Lower lobe of right lung (tissue), 2 donors: ENCODE measurements at regions not wholly inside any gene's neighbourhood (a gene's known extent, or its start where the extent isn't known, plus 50 kb on each side); places are given as distances from the start of the nearest gene placed in this dataset.
A peak's percentile ranks its signal among the peaks of the same experiment; 100 is the strongest.

Source experiments
- ATAC-seq, 2 donors: fragments of 200-7000 bp; cut with Tn5 transposase; one replicate each; pipeline ENCODE4 v1.9.1; 2020 to 2022; ENCODE audit warnings: mild to moderate bottlenecking in 2 of 2, moderate library complexity in 2 of 2
- DNase-seq: peaks from one replicate; pipeline ENCODE4 v3.0.0-alpha.2; 2020
- H3K27ac ChIP-seq: fragments of 200-600 bp; one replicate; pipeline ENCODE4 v1.8.0; 2022
- H3K27me3 ChIP-seq: fragments of 200-600 bp; one replicate; pipeline ENCODE4 v1.8.0; 2022; ENCODE audit warnings: low read depth
- H3K36me3 ChIP-seq: fragments of 200-600 bp; one replicate; pipeline ENCODE4 v1.8.0; 2022; ENCODE audit warnings: mild to moderate bottlenecking
- H3K4me1 ChIP-seq: fragments of 200-600 bp; one replicate; pipeline ENCODE4 v1.8.0; 2022
- H3K4me3 ChIP-seq: fragments of 200-600 bp; one replicate; pipeline ENCODE4 v1.8.0; 2022; ENCODE audit warnings: mild to moderate bottlenecking
- H3K9me3 ChIP-seq: fragments of 200-600 bp; one replicate; pipeline ENCODE4 v1.8.0; 2022
- CTCF ChIP-seq: fragments of 200-600 bp; IDR thresholded peaks from one replicate; pipeline ENCODE4 v1.8.0; 2022; ENCODE audit warnings: antibody characterized with exemption, mild to moderate bottlenecking
- intact Hi-C: fragments of 100-400 bp; cut with DNase I; formaldehyde crosslinking; loops from one replicate; pipeline ENCODE4 v1.11.0; 2022
- donor health status: DM: no; HTN: yes; CAD: no; lungs with severe emphysema.

GRCh38 chr10:78896159-78896928 lies 172.4 kb upstream of the ZMIZ1 start:
- H3K4me3 ChIP-seq, result no peak overlapping the region
- no peaks in the 10 kb centered on the region for H3K36me3 ChIP-seq
- H3K27me3 ChIP-seq, result no peaks in the 10 kb centered on the region
- ATAC-seq (no peak), DNase-seq (no peak)
- TF ChIP-seq CTCF, result no peak
- H3K4me1 ChIP-seq, result no peaks in the 10 kb centered on the region
- no peak overlapping the region for H3K27ac ChIP-seq
- intact Hi-C loops, result no loop called here
- no peaks in the 10 kb centered on the region for H3K9me3 ChIP-seq

- no peak for DNase-seq
- no peak for TF ChIP-seq CTCF
- H3K4me3 ChIP-seq, result no peak overlapping the region
- no peak for ATAC-seq
- no peaks in the 10 kb centered on the region for H3K36me3 ChIP-seq
- no peaks in the 10 kb centered on the region for H3K27me3 ChIP-seq
- intact Hi-C loops, result no loop called here
- H3K27ac ChIP-seq, result no peak overlapping the region
- H3K4me1 ChIP-seq, result no peaks in the 10 kb centered on the region
- H3K9me3 ChIP-seq, result no peaks in the 10 kb centered on the region
Measured at GRCh38 chr10:78898341-78899097, 170.2 kb upstream of the ZMIZ1 start.

- intact Hi-C loops, result no loop called here
- DNase-seq, result no peak
- no peak for ATAC-seq
- Histone ChIP-seq H3K9me3 (no peaks in the 10 kb centered on the region), H3K36me3 (no peaks in the 10 kb centered on the region), H3K27me3 (no peaks in the 10 kb centered on the region), H3K27ac (no peak overlapping the region), H3K4me1 (no peaks in the 10 kb centered on the region), H3K4me3 (no peak overlapping the region)
- TF ChIP-seq CTCF, result no peak
Measured at GRCh38 chr10:78899098-78899754, 169.5 kb upstream of the ZMIZ1 start.

- Histone ChIP-seq H3K4me3 (no peak overlapping the region), H3K27me3 (no peaks in the 10 kb centered on the region), H3K36me3 (no peaks in the 10 kb centered on the region), H3K27ac (peak overlapping the region; percentile 6), H3K9me3 (no peaks in the 10 kb centered on the region), H3K4me1 (no peaks in the 10 kb centered on the region)
- ATAC-seq, result no peak
- DNase-seq, result no peak
- intact Hi-C loops, result no loop called here
- TF ChIP-seq CTCF, result no peak
Measured at GRCh38 chr10:78899996-78900714, 168.6 kb upstream of the ZMIZ1 start.

GRCh38 chr10:78900715-78901430 lies 167.9 kb upstream of the ZMIZ1 start:
- ATAC-seq, result no peak
- intact Hi-C loops, result no loop called here
- no peaks in the 10 kb centered on the region for H3K36me3 ChIP-seq
- no peak for DNase-seq
- H3K4me1 ChIP-seq, result no peaks in the 10 kb centered on the region
- no peak overlapping the region for H3K4me3 ChIP-seq
- H3K27ac ChIP-seq, result no peak overlapping the region
- no peaks in the 10 kb centered on the region for H3K9me3 ChIP-seq
- no peaks in the 10 kb centered on the region for H3K27me3 ChIP-seq
- TF ChIP-seq CTCF, result no peak
